Transverse colon (tissue), 4 donors: ENCODE measurements at regions not wholly inside any gene's neighbourhood (a gene's known extent, or its start where the extent isn't known, plus 50 kb on each side); places are given as distances from the start of the nearest gene placed in this dataset.

Source experiments
- DNase-seq: peaks from one replicate; pipeline ENCODE4 v3.0.0-alpha.2; 2019
- H3K27ac ChIP-seq, 4 donors: fragments of 200-600 bp; sonication (generic); 2 replicates each; pipeline ENCODE4 v1.5.1; 2016 to 2018; ENCODE audit warnings: inconsistent platforms in 4 of 4
- H3K27me3 ChIP-seq: fragments of 200-600 bp; sonication (generic); 2 replicates; pipeline ENCODE4 v1.5.1; 2017; ENCODE audit warnings: inconsistent platforms
- H3K36me3 ChIP-seq, 4 donors: fragments of 200-600 bp; sonication (generic); 2 replicates each; pipeline ENCODE4 v1.5.1; 2017 to 2019; ENCODE audit warnings: inconsistent platforms in 4 of 4
- H3K4me1 ChIP-seq, 4 donors: fragments of 200-600 bp; sonication (generic); 2 replicates each; pipeline ENCODE4 v1.5.1; 2017 to 2020; ENCODE audit warnings: inconsistent platforms in 4 of 4
- H3K4me3 ChIP-seq, 4 donors: fragments of 200-600 bp; sonication (generic); 1 replicate in 1 of 4; 2 replicates in 3 of 4; pipeline versions ENCODE4 v1.5.1 to v1.6.1; 2017 to 2019; ENCODE audit warnings: inconsistent platforms in 4 of 4
- H3K9me3 ChIP-seq, 2 donors: fragments of 200-600 bp; sonication (generic); 2 replicates each; pipeline ENCODE4 v1.5.1; 2017 to 2019; ENCODE audit warnings: inconsistent platforms in 2 of 2
- CTCF ChIP-seq, 5 experiments: fragments of 200-600 bp in 3 of 5; fragments of 450-650 bp in 2 of 5; sonication (generic) in 3 of 5; IDR thresholded peaks; 1 replicate in 2 of 5; 2 replicates in 3 of 5; pipeline ENCODE4 v1.5.1; 2016 to 2017; ENCODE audit warnings: antibody characterized with exemption in 5 of 5, inconsistent platforms in 3 of 5, mild to moderate bottlenecking in 2 of 5, moderate library complexity in 1 of 5
- EP300 ChIP-seq: sonication (generic); formaldehyde crosslinking; IDR thresholded peaks from one replicate; pipeline ENCODE4 v1.6.1; 2017; ENCODE audit warnings: antibody characterized with exemption, low read depth
- POLR2A ChIP-seq: fragments of 450-650 bp; IDR thresholded peaks from one replicate; pipeline ENCODE4 v1.6.1; 2016; ENCODE audit warnings: antibody characterized with exemption, mild to moderate bottlenecking, moderate library complexity
- POLR2AphosphoS5 ChIP-seq, 3 donors: sonication (generic); formaldehyde crosslinking; IDR thresholded peaks; one replicate each; pipeline ENCODE4 v1.6.1; 2016; ENCODE audit warnings: antibody characterized with exemption in 3 of 3
- WGBS, 2 donors: methylation state at CpG; one replicate each; pipeline ENCODE4 v1.1.5; 2018; ENCODE audit warnings: low coverage in 1 of 2; 5-methylcytosine and 5-hydroxymethylcytosine counted together
- in situ Hi-C, 4 donors: fragments of 200-750 bp; cut with MboI; loops; one replicate each; pipeline versions ENCODE4 v1.15.0 to v1.15.1; 2017; ENCODE audit warnings: low sequenced_read_pairs in 3 of 4, low pct_ligation_motif_present in 1 of 4, low pct_unique_long_range_greater_than_20kb in 1 of 4
- intact Hi-C: fragments of 100-400 bp; cut with DNase I; formaldehyde crosslinking; loops from one replicate; pipeline ENCODE4 v1.15.1; 2023; ENCODE audit warnings: low total_unique reads

- H3K36me3 ChIP-seq: no peaks in the 10 kb centered on the region
Observed at GRCh38 chr7:118771672-118772071, 547.2 kb downstream of the ANKRD7 start.

GRCh38 chr7:118777308-118777707 is 552.8 kb downstream of the ANKRD7 start:
- Histone ChIP-seq H3K9me3 (no peaks in the 10 kb centered on the region), H3K36me3 (no peaks in the 10 kb centered on the region), H3K4me3 (no peak overlapping the region), H3K27ac (no peak overlapping the region), H3K27me3 (no peaks in the 10 kb centered on the region), H3K4me1 (no peaks in the 10 kb centered on the region)
- 50 to 75% methylated on average over 1 of the region's 1 CpG for WGBS, 2 donors
- TF ChIP-seq EP300: no peak
- no peak for TF ChIP-seq POLR2A
- no peak for TF ChIP-seq CTCF (IDR thresholded peaks at IDR 0.05)
- TF ChIP-seq POLR2AphosphoS5 (IDR thresholded peaks at IDR 0.05): no peak
- in situ Hi-C loops (no loop called here), intact Hi-C loops (no loop called here)
- no peak for DNase-seq

More at GRCh38 chr7:118771672-118772071, 547.2 kb downstream of the ANKRD7 start:
- Histone ChIP-seq H3K27ac (no peak overlapping the region), H3K27me3 (no peaks in the 10 kb centered on the region), H3K4me1 (no peaks in the 10 kb centered on the region), H3K9me3 (no peaks in the 10 kb centered on the region), H3K4me3 (no peak overlapping the region)
- DNase-seq: no peak
- intact Hi-C loops: no loop called here
- in situ Hi-C loops: no loop called here
- TF ChIP-seq CTCF (IDR thresholded peaks at IDR 0.05) (no peak), POLR2AphosphoS5 (IDR thresholded peaks at IDR 0.05) (no peak), POLR2A (no peak), EP300 (no peak)

- no peak for DNase-seq
- 84% methylated on average over 4 of the region's 4 CpGs; no CpG with 5 or more reads in 1 of the 2 donors for WGBS, 2 donors
- Histone ChIP-seq H3K9me3 (no peaks in the 10 kb centered on the region), H3K4me3 (no peak overlapping the region), H3K4me1 (no peaks in the 10 kb centered on the region), H3K27ac (no peak overlapping the region), H3K27me3 (no peaks in the 10 kb centered on the region), H3K36me3 (no peaks in the 10 kb centered on the region)
- in situ Hi-C loops (no loop called here), intact Hi-C loops (no loop called here)
- TF ChIP-seq CTCF (IDR thresholded peaks at IDR 0.05): no peak
- no peak for TF ChIP-seq POLR2A
- TF ChIP-seq POLR2AphosphoS5 (IDR thresholded peaks at IDR 0.05): no peak
- TF ChIP-seq EP300: no peak
Observed at GRCh38 chr7:118792682-118793081, 568.2 kb downstream of the ANKRD7 start.

GRCh38 chr7:118793582-118793981 is 569.1 kb downstream of the ANKRD7 start:
- intact Hi-C loops: no loop called here
- 31 to 55% methylated on average over 1 of the region's 1 CpG for WGBS, 2 donors
- Histone ChIP-seq H3K4me3 (no peak overlapping the region), H3K36me3 (no peaks in the 10 kb centered on the region), H3K27me3 (no peaks in the 10 kb centered on the region), H3K27ac (no peak overlapping the region), H3K4me1 (no peaks in the 10 kb centered on the region), H3K9me3 (no peaks in the 10 kb centered on the region)
- TF ChIP-seq CTCF (IDR thresholded peaks at IDR 0.05): no peak
- no peak for TF ChIP-seq POLR2A
- no peak for TF ChIP-seq EP300
- no peak for TF ChIP-seq POLR2AphosphoS5 (IDR thresholded peaks at IDR 0.05)
- in situ Hi-C loops: no loop called here
- no peak for DNase-seq
